Upper lobe of left lung (tissue), 6 donors: ENCODE measurements at regions not wholly inside any gene's neighbourhood (a gene's known extent, or its start where the extent isn't known, plus 50 kb on each side); places are given as distances from the start of the nearest gene placed in this dataset.

Source experiments
- ATAC-seq, 2 donors: fragments of 200-7000 bp; cut with Tn5 transposase; one replicate each; pipeline ENCODE4 v1.9.1; 2022; ENCODE audit warnings: mild to moderate bottlenecking in 2 of 2, moderate library complexity in 2 of 2; ENCODE audit not compliant: low FRiP score in 2 of 2
- DNase-seq, 2 donors: peaks; one replicate each; pipeline ENCODE4 v3.0.0-alpha.2; 2019 to 2020
- H3K27ac ChIP-seq, 4 donors: fragments of 200-600 bp; sonication (generic); one replicate each; pipeline ENCODE4 v1.5.1; 2016 to 2019
- H3K27me3 ChIP-seq, 4 donors: fragments of 200-600 bp; sonication (generic); one replicate each; pipeline ENCODE4 v1.5.1; 2017 to 2019
- H3K36me3 ChIP-seq, 4 donors: fragments of 200-600 bp; sonication (generic); one replicate each; pipeline ENCODE4 v1.5.1; 2016 to 2019
- H3K4me1 ChIP-seq, 4 donors: fragments of 200-600 bp; sonication (generic); one replicate each; pipeline ENCODE4 v1.5.1; 2018 to 2019
- H3K4me3 ChIP-seq, 4 donors: fragments of 200-600 bp; sonication (generic); one replicate each; pipeline ENCODE4 v1.5.1; 2017 to 2019; ENCODE audit warnings: mild to moderate bottlenecking in 2 of 4, moderate library complexity in 1 of 4
- H3K9me3 ChIP-seq, 4 donors: fragments of 200-600 bp; sonication (generic); one replicate each; pipeline ENCODE4 v1.5.1; 2018 to 2019
- CTCF ChIP-seq, 6 experiments: fragments of 450-650 bp in 4 of 6; fragments of 200-600 bp in 2 of 6; sonication (generic) in 2 of 6; IDR thresholded peaks; one replicate each; pipeline ENCODE4 v1.5.1; 2016 to 2019; ENCODE audit warnings: antibody characterized with exemption in 6 of 6
- EP300 ChIP-seq, 4 donors: sonication (generic); formaldehyde crosslinking; IDR thresholded peaks; one replicate each; pipeline ENCODE4 v1.5.1; 2017; ENCODE audit warnings: antibody characterized with exemption in 4 of 4, control low read depth in 2 of 4
- POLR2A ChIP-seq, 4 donors: fragments of 450-650 bp; IDR thresholded peaks; one replicate each; pipeline ENCODE4 v1.5.1; 2016 to 2017; ENCODE audit warnings: antibody characterized with exemption in 4 of 4, mild to moderate bottlenecking in 2 of 4
- POLR2AphosphoS5 ChIP-seq, 2 donors: sonication (generic); formaldehyde crosslinking; IDR thresholded peaks; one replicate each; pipeline ENCODE4 v1.5.1; 2017; ENCODE audit warnings: antibody characterized with exemption in 2 of 2
- WGBS, 2 donors: methylation state at CpG; one replicate each; pipeline ENCODE4 v1.1.5; 2017 to 2018; 5-methylcytosine and 5-hydroxymethylcytosine counted together
- donor health status: DM: no; HTN: no; CAD: no; lungs with moderate emphysema.
- donor health status: DM: no; HTN: yes; CAD: no; lungs with severe emphysema.

GRCh38 chr7:46832136-46832535 lies 749.8 kb downstream of the TNS3 start:
- ATAC-seq (no peak), DNase-seq (no peak)
- H3K4me3 ChIP-seq: no peak overlapping the region
- no peaks in the 10 kb centered on the region for H3K36me3 ChIP-seq
- H3K4me1 ChIP-seq: no peaks in the 10 kb centered on the region
- 80 to 84% methylated on average over 2 of the region's 2 CpGs for WGBS, 2 donors
- H3K27ac ChIP-seq: no peak overlapping the region
- TF ChIP-seq CTCF (IDR thresholded peaks at IDR 0.05) (no peak), EP300 (IDR thresholded peaks at IDR 0.05) (no peak), POLR2A (IDR thresholded peaks at IDR 0.05) (no peak), POLR2AphosphoS5 (IDR thresholded peaks at IDR 0.05) (no peak)
- no peaks in the 10 kb centered on the region for H3K27me3 ChIP-seq
- H3K9me3 ChIP-seq: peaks cover 0 to 3% (median 0%) of the 10 kb centered on the region in 4 donors

DNA sequence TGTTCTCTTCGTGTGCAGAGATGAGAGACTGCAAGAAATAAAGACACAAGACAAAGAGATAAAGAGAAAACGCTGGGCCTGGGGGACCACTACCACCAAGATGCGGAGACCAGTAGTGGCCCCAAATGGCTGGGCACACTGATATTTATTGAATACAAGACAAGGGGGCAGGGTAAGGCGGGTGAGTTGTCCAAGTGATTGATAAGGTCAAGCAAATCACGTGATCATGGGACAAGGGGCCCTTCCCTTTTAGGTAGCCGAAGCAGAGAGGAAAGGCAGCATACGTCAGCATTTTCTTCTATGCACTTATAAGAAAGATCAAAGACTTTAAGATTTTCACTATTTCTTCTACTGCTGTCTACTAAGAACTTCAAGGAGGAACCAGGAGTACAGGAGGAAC lies 762.1 kb downstream of the TNS3 start:
- Histone ChIP-seq H3K27me3 (no peaks in the 10 kb centered on the region), H3K9me3 (peaks cover 0 to 4% (median 0%) of the 10 kb centered on the region in 4 donors), H3K4me3 (no peak overlapping the region), H3K36me3 (no peaks in the 10 kb centered on the region), H3K4me1 (no peaks in the 10 kb centered on the region), H3K27ac (no peak overlapping the region)
- DNase-seq (no peak), ATAC-seq (no peak)
- no peak for TF ChIP-seq EP300 (IDR thresholded peaks at IDR 0.05)
- 85 to 87% methylated on average over 7 of the region's 7 CpGs for WGBS, 2 donors

GRCh38 chr7:46814516-46815250 lies 767.2 kb downstream of the TNS3 start:
- Histone ChIP-seq H3K4me1 (no peaks in the 10 kb centered on the region), H3K4me3 (no peak overlapping the region), H3K27me3 (no peaks in the 10 kb centered on the region), H3K27ac (no peak overlapping the region), H3K36me3 (no peaks in the 10 kb centered on the region), H3K9me3 (peaks cover 0 to 4% (median 0%) of the 10 kb centered on the region in 4 donors)
- TF ChIP-seq POLR2AphosphoS5 (IDR thresholded peaks at IDR 0.05): no peak
- no peak for TF ChIP-seq POLR2A (IDR thresholded peaks at IDR 0.05)
- TF ChIP-seq CTCF (IDR thresholded peaks at IDR 0.05): no peak
- no peak for TF ChIP-seq EP300 (IDR thresholded peaks at IDR 0.05)
- DNase-seq: no peak
- no peak for ATAC-seq
- 78 to 94% methylated on average over 4 of the region's 4 CpGs for WGBS, 2 donors

DNA sequence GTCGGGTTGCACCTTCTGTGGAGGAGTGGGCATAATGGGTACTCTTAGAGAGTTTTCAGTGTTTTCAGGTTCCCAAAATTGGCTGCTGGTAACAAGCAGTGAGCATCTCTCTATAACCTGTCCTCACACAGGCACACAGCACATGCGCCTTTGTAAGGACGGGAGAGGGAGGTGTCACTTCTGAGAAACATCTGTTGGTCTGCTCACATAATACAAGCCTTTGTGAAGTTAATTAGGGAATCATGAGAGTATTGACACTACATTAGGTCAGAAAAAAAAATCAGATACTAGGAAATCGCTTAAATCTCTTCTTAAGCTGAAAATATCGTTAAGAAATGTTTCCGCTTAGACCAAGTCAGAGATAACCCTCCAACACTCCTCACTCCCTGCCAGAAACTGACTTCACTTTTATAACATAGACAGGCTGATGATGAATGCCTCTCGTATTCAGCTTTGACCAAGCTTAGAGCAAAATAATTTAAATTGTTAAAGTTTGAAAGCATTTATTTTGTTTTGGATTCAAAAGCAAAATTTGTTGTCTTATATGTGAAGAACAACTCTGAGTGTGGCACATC lies 769.7 kb downstream of the TNS3 start:
- Histone ChIP-seq H3K4me1 (no peaks in the 10 kb centered on the region), H3K9me3 (peaks cover 0 to 3% (median 0%) of the 10 kb centered on the region in 4 donors), H3K4me3 (no peak overlapping the region), H3K36me3 (no peaks in the 10 kb centered on the region), H3K27me3 (no peaks in the 10 kb centered on the region), H3K27ac (no peak overlapping the region)
- ATAC-seq: peak in 1 of 2 donors; percentile 60
- DNase-seq: no peak
- WGBS, 2 donors: 77 to 81% methylated on average over 7 of the region's 7 CpGs
- TF ChIP-seq POLR2AphosphoS5 (IDR thresholded peaks at IDR 0.05): no peak
- TF ChIP-seq POLR2A (IDR thresholded peaks at IDR 0.05): no peak

- no peaks in the 10 kb centered on the region for H3K9me3 ChIP-seq
- ATAC-seq (peak in 1 of 2 donors; percentile 92), DNase-seq (no peak)
- no peak overlapping the region for H3K4me3 ChIP-seq
- TF ChIP-seq EP300 (IDR thresholded peaks at IDR 0.05): no peak
- TF ChIP-seq POLR2AphosphoS5 (IDR thresholded peaks at IDR 0.05): no peak
- TF ChIP-seq POLR2A (IDR thresholded peaks at IDR 0.05): no peak
- no peak for TF ChIP-seq CTCF (IDR thresholded peaks at IDR 0.05)
- no peaks in the 10 kb centered on the region for H3K36me3 ChIP-seq
- H3K4me1 ChIP-seq: no peaks in the 10 kb centered on the region
- H3K27ac ChIP-seq: no peak overlapping the region
- no peaks in the 10 kb centered on the region for H3K27me3 ChIP-seq
- 57 to 61% methylated on average over 3 to 4 of the region's 4 CpGs for WGBS, 2 donors
Measured at GRCh38 chr7:46811529-46811928, 770.4 kb downstream of the TNS3 start.

- ATAC-seq (no peak), DNase-seq (no peak)
- Histone ChIP-seq H3K4me3 (no peak overlapping the region), H3K4me1 (no peaks in the 10 kb centered on the region), H3K27ac (no peak overlapping the region), H3K36me3 (no peaks in the 10 kb centered on the region), H3K27me3 (no peaks in the 10 kb centered on the region), H3K9me3 (no peaks in the 10 kb centered on the region)
- TF ChIP-seq CTCF (IDR thresholded peaks at IDR 0.05) (no peak), POLR2A (IDR thresholded peaks at IDR 0.05) (no peak), POLR2AphosphoS5 (IDR thresholded peaks at IDR 0.05) (no peak), EP300 (IDR thresholded peaks at IDR 0.05) (no peak)
- whole genome bisulfite sequencing, 2 donors: 71 to 74% methylated on average over 4 of the region's 4 CpGs
Measured at GRCh38 chr7:46810986-46811385, 770.9 kb downstream of the TNS3 start.
